ENCODE measurements at regions not wholly inside any gene's neighbourhood (a gene's known extent, or its start where the extent isn't known, plus 50 kb on each side); places are given as distances from the start of the nearest gene placed in this dataset.

DNA sequence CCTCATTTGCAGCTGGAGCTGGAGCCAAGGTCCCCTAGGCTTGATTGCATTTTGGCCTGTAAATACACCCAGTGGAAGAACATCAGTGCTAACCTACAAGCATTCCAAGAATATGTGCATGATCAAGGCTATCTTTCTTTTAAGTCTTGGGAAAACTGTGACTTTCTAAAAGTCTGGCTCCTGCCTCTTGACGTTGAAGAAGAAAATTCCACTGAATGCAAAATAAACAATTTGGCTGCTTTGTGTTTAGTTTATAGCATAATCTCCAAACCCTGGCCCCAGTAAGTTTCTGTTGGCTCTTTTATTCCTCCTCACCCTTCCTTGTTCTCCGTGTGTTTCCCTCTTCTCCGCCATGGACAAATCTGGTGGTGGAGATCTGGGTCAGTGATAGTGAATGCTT lies 109.3 kb upstream of the TLE1 start:
- TF ChIP-seq, protein P1, sequence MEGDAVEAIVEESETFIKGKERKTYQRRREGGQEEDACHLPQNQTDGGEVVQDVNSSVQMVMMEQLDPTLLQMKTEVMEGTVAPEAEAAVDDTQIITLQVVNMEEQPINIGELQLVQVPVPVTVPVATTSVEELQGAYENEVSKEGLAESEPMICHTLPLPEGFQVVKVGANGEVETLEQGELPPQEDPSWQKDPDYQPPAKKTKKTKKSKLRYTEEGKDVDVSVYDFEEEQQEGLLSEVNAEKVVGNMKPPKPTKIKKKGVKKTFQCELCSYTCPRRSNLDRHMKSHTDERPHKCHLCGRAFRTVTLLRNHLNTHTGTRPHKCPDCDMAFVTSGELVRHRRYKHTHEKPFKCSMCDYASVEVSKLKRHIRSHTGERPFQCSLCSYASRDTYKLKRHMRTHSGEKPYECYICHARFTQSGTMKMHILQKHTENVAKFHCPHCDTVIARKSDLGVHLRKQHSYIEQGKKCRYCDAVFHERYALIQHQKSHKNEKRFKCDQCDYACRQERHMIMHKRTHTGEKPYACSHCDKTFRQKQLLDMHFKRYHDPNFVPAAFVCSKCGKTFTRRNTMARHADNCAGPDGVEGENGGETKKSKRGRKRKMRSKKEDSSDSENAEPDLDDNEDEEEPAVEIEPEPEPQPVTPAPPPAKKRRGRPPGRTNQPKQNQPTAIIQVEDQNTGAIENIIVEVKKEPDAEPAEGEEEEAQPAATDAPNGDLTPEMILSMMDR (IDR thresholded peaks at IDR 0.05), result no peak
- no peak for TF ChIP-seq POLR2A (IDR thresholded peaks at IDR 0.05)
- TF ChIP-seq EP300 (IDR thresholded peaks at IDR 0.05), result no peak
